Loucy (cell line): ENCODE measurements at regions not wholly inside any gene's neighbourhood (a gene's known extent, or its start where the extent isn't known, plus 50 kb on each side); places are given as distances from the start of the nearest gene placed in this dataset.

Experiments
- H2AFZ ChIP-seq: fragments of 200-600 bp; sonication (generic); 2 replicates; pipeline ENCODE4 v1.6.0; 2016; ENCODE audit warnings: antibody characterized with exemption, mild to moderate bottlenecking, low read length, moderate library complexity
- H3F3A ChIP-seq: fragments of 200-600 bp; 2 replicates; pipeline ENCODE4 v1.6.0; 2016; ENCODE audit warnings: antibody characterized with exemption, low read depth, mild to moderate bottlenecking
- H3K27me3 ChIP-seq: fragments of 200-600 bp; sonication (generic); 2 replicates; pipeline ENCODE4 v1.6.1; 2014; ENCODE audit warnings: low read length, mild to moderate bottlenecking; ENCODE audit not compliant: insufficient read depth, poor library complexity, severe bottlenecking
- H3K36me3 ChIP-seq: fragments of 200-600 bp; sonication (generic); 2 replicates; pipeline ENCODE4 v1.6.1; 2016; ENCODE audit warnings: low read length; ENCODE audit not compliant: insufficient read depth
- H3K4me1 ChIP-seq: fragments of 200-600 bp; sonication (generic); 2 replicates; pipeline ENCODE4 v1.5.1; 2014; ENCODE audit warnings: low read length, mild to moderate bottlenecking; ENCODE audit not compliant: insufficient read depth, poor library complexity, severe bottlenecking
- H3K4me2 ChIP-seq: fragments of 200-600 bp; sonication (generic); 2 replicates; pipeline ENCODE4 v1.6.0; 2014; ENCODE audit warnings: antibody characterized with exemption, low read length, low read depth, mild to moderate bottlenecking; ENCODE audit not compliant: poor library complexity, severe bottlenecking
- H3K4me3 ChIP-seq: fragments of 200-600 bp; sonication (generic); 2 replicates; pipeline ENCODE4 v1.5.1; 2014; ENCODE audit warnings: low read length, mild to moderate bottlenecking, mixed read lengths; ENCODE audit not compliant: poor library complexity, severe bottlenecking
- H3K79me2 ChIP-seq: fragments of 200-600 bp; sonication (generic); 2 replicates; pipeline ENCODE4 v1.6.1; 2014; ENCODE audit warnings: low read length; ENCODE audit not compliant: insufficient read depth
- H3K9ac ChIP-seq: fragments of 200-600 bp; sonication (generic); 2 replicates; pipeline ENCODE4 v1.6.0; 2014; ENCODE audit warnings: mild to moderate bottlenecking, low read depth, low read length, moderate library complexity; ENCODE audit not compliant: poor library complexity, severe bottlenecking
- H3K9me2 ChIP-seq: fragments of 200-600 bp; sonication (generic); replicated peaks from 2 replicates; pipeline ENCODE4 v1.6.1; 2016; ENCODE audit warnings: low read depth, low read length, mixed read lengths
- H3K9me3 ChIP-seq: fragments of 200-600 bp; sonication (generic); 2 replicates; pipeline ENCODE4 v1.6.1; 2014; ENCODE audit warnings: mild to moderate bottlenecking, antibody characterized with exemption, low read length, low read depth; ENCODE audit not compliant: insufficient read depth
- H4K20me1 ChIP-seq: fragments of 200-600 bp; sonication (generic); 2 replicates; pipeline ENCODE4 v1.6.0; 2014; ENCODE audit warnings: antibody characterized with exemption, low read length, mild to moderate bottlenecking; ENCODE audit not compliant: insufficient read depth, poor library complexity, severe bottlenecking
- CTCF ChIP-seq: fragments of 200-600 bp; sonication (generic); conservative IDR thresholded peaks from 2 replicates; pipeline ENCODE4 v1.5.1; 2014; ENCODE audit warnings: mild to moderate bottlenecking, antibody characterized with exemption, low read length
- EZH2phosphoT487 ChIP-seq: fragments of 200-600 bp; IDR thresholded peaks from 2 replicates; pipeline ENCODE4 v1.6.1; 2018; ENCODE audit warnings: antibody characterized with exemption, mild to moderate bottlenecking, moderate library complexity, borderline replicate concordance

GRCh38 chr10:78462176-78462575, 428.5 kb downstream of the RPS24 start:
- H3K4me2 ChIP-seq = peak overlapping the region; percentile 34
- no peaks in the 10 kb centered on the region for H3F3A ChIP-seq
- H3K4me3 ChIP-seq = no peak overlapping the region
- H3K9me3 ChIP-seq = no peaks in the 10 kb centered on the region
- H3K36me3 ChIP-seq = no peaks in the 10 kb centered on the region
- H3K4me1 ChIP-seq = peaks cover 12% of the 10 kb centered on the region
- TF ChIP-seq EZH2phosphoT487 = no peak
- H4K20me1 ChIP-seq = no peaks in the 10 kb centered on the region
- H3K9me2 ChIP-seq = no peaks in the 10 kb centered on the region
- H3K9ac ChIP-seq = no peak overlapping the region
- no peak overlapping the region for H2AFZ ChIP-seq
- no peaks in the 10 kb centered on the region for H3K79me2 ChIP-seq
- H3K27me3 ChIP-seq = no peaks in the 10 kb centered on the region

- Histone ChIP-seq H2AFZ (no peak overlapping the region), H3K27me3 (no peaks in the 10 kb centered on the region), H3K4me2 (peak overlapping the region; percentile 34), H3K9me2 (no peaks in the 10 kb centered on the region), H3K9ac (no peak overlapping the region), H3K9me3 (no peaks in the 10 kb centered on the region), H3K4me1 (peaks cover 12% of the 10 kb centered on the region), H3K36me3 (no peaks in the 10 kb centered on the region), H3F3A (no peaks in the 10 kb centered on the region), H3K79me2 (no peaks in the 10 kb centered on the region), H3K4me3 (no peak overlapping the region), H4K20me1 (no peaks in the 10 kb centered on the region)
- TF ChIP-seq CTCF (no peak), EZH2phosphoT487 (no peak)
Measured at GRCh38 chr10:78462726-78463228, 429.1 kb downstream of the RPS24 start.

GRCh38 chr10:78464118-78464855, 430.6 kb downstream of the RPS24 start:
- Histone ChIP-seq H3K9me3 (no peaks in the 10 kb centered on the region), H3F3A (no peaks in the 10 kb centered on the region), H3K4me1 (peaks cover 12% of the 10 kb centered on the region), H3K79me2 (no peaks in the 10 kb centered on the region), H3K4me2 (no peak overlapping the region), H4K20me1 (no peaks in the 10 kb centered on the region), H3K4me3 (no peak overlapping the region), H3K36me3 (no peaks in the 10 kb centered on the region), H2AFZ (no peak overlapping the region), H3K9me2 (no peaks in the 10 kb centered on the region), H3K9ac (no peak overlapping the region), H3K27me3 (no peaks in the 10 kb centered on the region)
- TF ChIP-seq EZH2phosphoT487 (no peak), CTCF (no peak)

- Histone ChIP-seq H3K9ac (no peak overlapping the region), H3K9me3 (no peaks in the 10 kb centered on the region), H3K36me3 (no peaks in the 10 kb centered on the region), H3K79me2 (no peaks in the 10 kb centered on the region), H3K9me2 (no peaks in the 10 kb centered on the region), H3K4me1 (peaks cover 12% of the 10 kb centered on the region), H3K27me3 (no peaks in the 10 kb centered on the region), H3K4me3 (no peak overlapping the region), H3K4me2 (no peak overlapping the region), H2AFZ (no peak overlapping the region), H3F3A (no peaks in the 10 kb centered on the region), H4K20me1 (no peaks in the 10 kb centered on the region)
- TF ChIP-seq CTCF (no peak), EZH2phosphoT487 (no peak)
Measured at GRCh38 chr10:78464856-78465267, 431.2 kb downstream of the RPS24 start.
